ENCODE measurements at regions not wholly inside any gene's neighbourhood (a gene's known extent, or its start where the extent isn't known, plus 50 kb on each side); places are given as distances from the start of the nearest gene placed in this dataset.

DNA sequence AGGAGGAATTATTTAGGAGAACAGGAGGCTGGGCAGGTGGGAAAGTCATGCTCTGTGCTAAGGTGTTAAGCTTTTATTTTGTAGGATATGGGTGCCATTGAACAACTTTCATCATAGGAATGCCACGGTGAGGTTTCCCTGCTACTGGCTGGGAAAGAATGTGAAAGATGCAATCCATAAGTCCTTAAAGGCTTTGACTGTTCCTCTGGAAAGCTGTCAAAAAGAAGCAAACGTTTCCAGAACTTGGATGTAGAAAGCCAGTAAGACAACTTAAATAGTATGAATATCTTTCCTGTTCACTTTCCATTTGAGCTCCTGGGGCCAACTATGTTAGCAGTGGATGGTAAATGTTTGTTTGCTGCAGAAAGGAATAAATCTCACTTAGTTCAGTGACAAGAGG is 574.4 kb downstream of the RNF144B start (continued):
- no peak for TF ChIP-seq JUND (IDR thresholded peaks at IDR 0.05)

DNA sequence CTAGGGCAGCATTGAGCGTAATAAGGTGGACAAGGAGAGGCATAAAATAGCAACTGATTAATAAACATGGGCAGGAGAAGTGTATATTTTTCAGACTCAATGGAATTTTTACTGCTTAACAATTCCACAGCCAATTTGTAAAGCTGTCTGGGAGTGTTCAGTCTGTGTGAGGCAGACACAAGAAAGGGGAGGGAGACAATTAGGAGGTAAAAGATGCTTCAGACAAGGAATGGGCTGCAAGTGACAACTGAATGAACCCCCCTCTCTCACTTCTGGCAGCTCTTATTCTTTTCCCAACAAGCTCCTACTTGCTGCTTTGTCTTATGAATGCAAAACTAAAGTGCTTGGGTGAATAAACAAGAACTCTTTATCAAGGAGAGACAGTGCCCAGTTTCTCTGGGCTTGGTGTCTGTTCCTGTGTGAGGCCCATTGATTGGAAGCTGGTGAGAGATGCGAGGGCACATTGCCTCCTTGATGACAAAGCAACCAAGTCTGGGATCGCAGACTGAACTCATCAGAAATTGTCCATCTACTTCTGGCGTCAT is 575.3 kb downstream of the RNF144B start:
- DNase-seq: no peak
- no peaks in the 10 kb centered on the region for H3F3A ChIP-seq (replicated peaks; ENCODE audit: insufficient read depth)
- no peaks in the 10 kb centered on the region for H3K27me3 ChIP-seq (ENCODE audit: insufficient read depth)
- ChIA-PET POLR2A (no interaction called here), CTCF (no interaction called here)
- H3K27ac ChIP-seq (ENCODE audit: low read depth in 2 of 2, low read length in 1 of 2): no peak overlapping the region
- H3K9me3 ChIP-seq: no peaks in the 10 kb centered on the region
- no peaks in the 10 kb centered on the region for H3K9me2 ChIP-seq
- H3K9ac ChIP-seq: no peak overlapping the region
- no peak overlapping the region for H3K4me2 ChIP-seq
- H4K20me1 ChIP-seq (ENCODE audit: insufficient read depth): no peaks in the 10 kb centered on the region
- no peaks in the 10 kb centered on the region for H3K4me1 ChIP-seq (ENCODE audit: control insufficient read depth in 1 of 2, insufficient read depth in 2 of 2, low read depth in 1 of 2, low read length in 1 of 2)
- no peaks in the 10 kb centered on the region for H3K79me2 ChIP-seq (ENCODE audit: insufficient read depth)
- no peaks in the 10 kb centered on the region for H3K36me3 ChIP-seq (replicated peaks in 1 of 2; ENCODE audit: control insufficient read depth in 1 of 2, insufficient read depth in 2 of 2, low read length in 1 of 2)
- 2% methylated on average over 4 of the region's 4 CpGs for whole genome bisulfite sequencing (ENCODE audit: low lambda C conversion rate)
- H3K4me3 ChIP-seq (ENCODE audit: low read depth in 2 of 2, low read length in 1 of 2): no peak overlapping the region
- H2AFZ ChIP-seq (ENCODE audit: low read depth): no peak overlapping the region
- TF ChIP-seq USF2 (IDR thresholded peaks at IDR 0.05; ENCODE audit: borderline replicate concordance, low read depth, low read length) (no peak), TCF12 (IDR thresholded peaks at IDR 0.05) (no peak), FOXJ3 (CRISPR knock-in tag; IDR thresholded peaks at IDR 0.05) (no peak), EZH2phosphoT487 (IDR thresholded peaks at IDR 0.05; ENCODE audit: borderline replicate concordance, low read depth) (no peak), REST (IDR thresholded peaks at IDR 0.05; ENCODE audit: low read depth, low read length) (no peak), RXRA (IDR thresholded peaks at IDR 0.05; ENCODE audit: borderline replicate concordance, low read depth) (no peak), EP300 (IDR thresholded peaks at IDR 0.05; ENCODE audit: borderline replicate concordance in 1 of 2, low read depth in 1 of 2, low read length in 1 of 2) (no peak)

DNA sequence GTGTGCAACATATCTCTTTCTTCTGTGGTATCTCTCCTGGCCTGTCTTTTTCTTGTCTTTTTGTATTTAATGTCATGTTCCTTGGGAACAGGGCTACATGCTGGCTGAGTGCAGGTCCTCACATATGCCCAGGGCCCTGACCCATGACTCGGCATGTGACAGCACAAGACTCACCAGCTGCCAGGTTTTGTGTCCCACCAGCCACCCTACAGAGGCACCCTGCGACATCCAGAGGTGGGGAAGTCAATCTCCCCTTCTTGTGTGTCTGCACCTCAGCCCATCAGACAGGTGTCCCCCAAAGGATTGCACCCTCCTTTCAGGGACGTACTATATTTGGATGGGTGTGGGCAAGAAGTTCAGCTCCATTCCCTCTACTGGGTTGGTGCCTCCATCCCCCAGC is 576.3 kb downstream of the RNF144B start:
- no peak overlapping the region for H3K4me2 ChIP-seq
- H3K4me1 ChIP-seq (ENCODE audit: control insufficient read depth in 1 of 2, insufficient read depth in 2 of 2, low read depth in 1 of 2, low read length in 1 of 2): no peaks in the 10 kb centered on the region
- POLR2A ChIA-PET: no interaction called here
- no peak overlapping the region for H3K27ac ChIP-seq (ENCODE audit: low read depth in 2 of 2, low read length in 1 of 2)
- 4% methylated on average over 3 of the region's 3 CpGs for WGBS (ENCODE audit: low lambda C conversion rate)
- H3K9me3 ChIP-seq: no peaks in the 10 kb centered on the region
- no peak for TF ChIP-seq NFIC (IDR thresholded peaks at IDR 0.05; ENCODE audit: borderline replicate concordance)
- TF ChIP-seq REST (IDR thresholded peaks at IDR 0.05; ENCODE audit: low read depth, low read length): no peak
- no peak for TF ChIP-seq TEAD4 (IDR thresholded peaks at IDR 0.05; ENCODE audit: borderline replicate concordance, insufficient read depth)
- no peak for TF ChIP-seq TAF1 (IDR thresholded peaks at IDR 0.05; ENCODE audit: borderline replicate concordance, low read depth, low read length)
- no peak for TF ChIP-seq CHD2 (IDR thresholded peaks at IDR 0.05; ENCODE audit: low read length, partially characterized antibody)
- TF ChIP-seq GABPA (IDR thresholded peaks at IDR 0.05; ENCODE audit: low read depth): no peak
- TF ChIP-seq USF1 (IDR thresholded peaks at IDR 0.05; ENCODE audit: borderline replicate concordance, low read depth): no peak
- no peak for TF ChIP-seq JUND (IDR thresholded peaks at IDR 0.05)
- TF ChIP-seq PBX3 (IDR thresholded peaks at IDR 0.05): no peak
- H3K9me2 ChIP-seq: no peaks in the 10 kb centered on the region
- no peaks in the 10 kb centered on the region for H3K79me2 ChIP-seq (ENCODE audit: insufficient read depth)
- H4K20me1 ChIP-seq (ENCODE audit: insufficient read depth): no peaks in the 10 kb centered on the region
- no peaks in the 10 kb centered on the region for H3F3A ChIP-seq (replicated peaks; ENCODE audit: insufficient read depth)
- no peak overlapping the region for H2AFZ ChIP-seq (ENCODE audit: low read depth)
- H3K36me3 ChIP-seq (replicated peaks in 1 of 2; ENCODE audit: control insufficient read depth in 1 of 2, insufficient read depth in 2 of 2, low read length in 1 of 2): no peaks in the 10 kb centered on the region
- no peak overlapping the region for H3K9ac ChIP-seq
- H3K27me3 ChIP-seq (ENCODE audit: insufficient read depth): no peaks in the 10 kb centered on the region
- CTCF ChIA-PET: interaction anchor here (1.3 kb wide), 1 partner anchor 34 kb away, joined by 3 read pairs; no protein-coding TSS in a partner anchor
- H3K4me3 ChIP-seq (ENCODE audit: low read depth in 2 of 2, low read length in 1 of 2): no peak overlapping the region
- DNase-seq: no peak
